Activated CD4-positive, alpha-beta T cell treated with anti-CD3 and anti-CD28 coated beads, Interleukin-2, amount 10 ng/mL, durations not matched to agents 7 days and 5 days (primary cell): ENCODE measurements at regions not wholly inside any gene's neighbourhood (a gene's known extent, or its start where the extent isn't known, plus 50 kb on each side); places are given as distances from the start of the nearest gene placed in this dataset.

Experiments used
- CTCF ChIA-PET: fragments of 350-600 bp; sonication (Branson Sonifier 250); formaldehyde crosslinking; loops from one replicate; lab custom pipeline; 2021; ENCODE audit warnings: antibody characterized with exemption; lab: Charles Lee
- POLR2A ChIA-PET: fragments of 350-600 bp; sonication (Branson Sonifier 250); formaldehyde crosslinking; loops from one replicate; lab custom pipeline; 2021; ENCODE audit warnings: antibody characterized with exemption; lab: Charles Lee
- DNase-seq: peaks from one replicate; pipeline ENCODE4 v3.0.0-alpha.2; 2020
- H3K27ac Mint-ChIP-seq: one replicate; pipeline ENCODE4 v1.8.0; 2021; ENCODE audit warnings: mild to moderate bottlenecking, moderate library complexity, mixed read lengths
- H3K27me3 Mint-ChIP-seq: one replicate; pipeline ENCODE4 v1.8.0; 2021; ENCODE audit warnings: mixed read lengths
- H3K36me3 Mint-ChIP-seq: one replicate; pipeline ENCODE4 v1.8.0; 2021; ENCODE audit warnings: low read depth, mixed read lengths
- H3K4me1 Mint-ChIP-seq: one replicate; pipeline ENCODE4 v1.8.0; 2021; ENCODE audit warnings: mixed read lengths
- H3K4me3 Mint-ChIP-seq: one replicate; pipeline ENCODE4 v1.8.0; 2021; ENCODE audit warnings: mild to moderate bottlenecking, moderate library complexity, mixed read lengths
- H3K9me3 Mint-ChIP-seq: one replicate; pipeline ENCODE4 v1.8.0; 2021; ENCODE audit warnings: mixed read lengths

DNA sequence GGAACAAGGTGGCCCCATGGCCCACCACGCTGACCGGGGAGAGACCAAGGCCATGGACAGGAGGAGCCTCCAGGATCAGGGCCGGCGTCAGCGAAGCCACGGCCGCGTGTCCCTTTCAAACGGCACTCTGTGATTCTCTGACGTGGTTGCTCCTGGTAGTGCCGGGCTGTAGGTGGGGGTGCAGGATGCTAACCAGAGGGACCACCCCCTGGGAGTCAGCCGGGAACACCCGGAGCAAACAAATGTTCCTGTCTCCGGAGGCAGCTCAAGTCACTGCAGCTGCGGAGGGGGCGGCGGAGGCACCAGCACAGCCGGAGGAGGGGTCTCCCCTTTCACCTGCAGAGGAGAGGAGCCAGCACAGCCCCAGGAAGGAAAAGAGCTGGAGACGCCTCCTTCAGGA, 750.6 kb upstream of the SALL3 start:
- H3K27ac Mint-ChIP-seq: no peak overlapping the region
- POLR2A ChIA-PET: no interaction called here
- CTCF ChIA-PET: no interaction called here
- H3K9me3 Mint-ChIP-seq: peaks cover 6% of the 10 kb centered on the region
- H3K36me3 Mint-ChIP-seq: peaks cover 2% of the 10 kb centered on the region
- no peaks in the 10 kb centered on the region for H3K4me1 Mint-ChIP-seq
- H3K4me3 Mint-ChIP-seq: no peak overlapping the region
- DNase-seq: no peak
- no peaks in the 10 kb centered on the region for H3K27me3 Mint-ChIP-seq

GRCh38 chr18:78230911-78231310, 748.7 kb upstream of the SALL3 start:
- Mint-ChIP-seq H3K4me1 (no peaks in the 10 kb centered on the region), H3K36me3 (peaks cover 2% of the 10 kb centered on the region), H3K27me3 (no peaks in the 10 kb centered on the region), H3K27ac (no peak overlapping the region), H3K4me3 (no peak overlapping the region), H3K9me3 (peaks cover 6% of the 10 kb centered on the region)
- POLR2A ChIA-PET: no interaction called here
- DNase-seq: no peak
- CTCF ChIA-PET: no interaction called here

GRCh38 chr18:78232196-78232595, 747.4 kb upstream of the SALL3 start:
- Mint-ChIP-seq H3K27me3 (no peaks in the 10 kb centered on the region), H3K9me3 (peaks cover 4% of the 10 kb centered on the region), H3K27ac (no peak overlapping the region), H3K4me3 (no peak overlapping the region), H3K4me1 (no peaks in the 10 kb centered on the region), H3K36me3 (peaks cover 2% of the 10 kb centered on the region)
- DNase-seq: no peak
- ChIA-PET POLR2A (no interaction called here), CTCF (no interaction called here)

GRCh38 chr18:78237864-78238263, 741.8 kb upstream of the SALL3 start:
- Mint-ChIP-seq H3K4me3 (no peak overlapping the region), H3K27ac (no peak overlapping the region)

DNA sequence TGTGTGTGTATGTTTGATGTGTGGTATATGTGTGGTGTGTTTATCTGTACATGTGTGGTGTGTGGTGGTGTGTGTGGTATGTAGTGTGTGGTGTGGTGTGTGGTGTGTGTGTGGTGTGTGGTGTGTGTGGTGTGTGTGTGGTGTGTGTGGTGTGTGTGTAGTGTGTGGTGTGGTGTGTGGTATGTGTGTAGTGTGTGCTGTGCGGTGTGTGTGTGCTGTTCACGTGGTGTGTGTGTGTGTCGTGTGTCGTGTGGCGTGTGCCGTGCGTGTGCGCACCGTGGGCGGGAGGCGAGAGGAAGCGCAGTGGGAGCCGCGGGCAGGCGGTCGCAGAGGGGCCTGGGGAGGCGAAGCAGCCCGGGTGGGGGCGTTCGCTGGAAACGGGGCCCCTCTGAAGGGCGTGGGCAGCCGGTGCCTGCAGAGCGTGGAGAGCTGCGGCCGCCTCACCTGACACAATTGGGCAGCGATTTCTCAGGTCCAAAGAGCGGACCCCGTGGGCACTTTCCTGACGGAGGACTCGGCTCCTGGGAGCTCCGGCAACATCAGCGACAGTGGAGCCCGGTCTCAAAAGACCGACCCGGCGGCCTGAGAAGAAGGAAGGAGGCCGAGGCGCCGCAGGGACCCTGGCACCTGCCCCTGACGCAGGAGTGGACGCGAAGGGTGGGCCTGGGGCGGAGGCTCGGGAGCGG, 741.1 kb upstream of the SALL3 start:
- no peak for DNase-seq
- no peak overlapping the region for H3K27ac Mint-ChIP-seq
- no peak overlapping the region for H3K4me3 Mint-ChIP-seq

More at GRCh38 chr18:78237864-78238263, 741.8 kb upstream of the SALL3 start:
- no peak for DNase-seq
- ChIA-PET POLR2A (no interaction called here), CTCF (no interaction called here)
- Mint-ChIP-seq H3K36me3 (peaks cover 4% of the 10 kb centered on the region), H3K4me1 (no peaks in the 10 kb centered on the region), H3K27me3 (no peaks in the 10 kb centered on the region), H3K9me3 (peaks cover 6% of the 10 kb centered on the region)

GRCh38 chr18:78239090-78239457, 740.5 kb upstream of the SALL3 start:
- no peaks in the 10 kb centered on the region for H3K4me1 Mint-ChIP-seq
- H3K27me3 Mint-ChIP-seq: no peaks in the 10 kb centered on the region
- H3K9me3 Mint-ChIP-seq: peaks cover 6% of the 10 kb centered on the region
- no peak for DNase-seq
- H3K4me3 Mint-ChIP-seq: no peak overlapping the region
- CTCF ChIA-PET: no interaction called here
- no peak overlapping the region for H3K27ac Mint-ChIP-seq
- POLR2A ChIA-PET: no interaction called here
- peaks cover 4% of the 10 kb centered on the region for H3K36me3 Mint-ChIP-seq

More for the DNA sequence above, 741.1 kb upstream of the SALL3 start:
- ChIA-PET POLR2A (no interaction called here), CTCF (no interaction called here)
- H3K36me3 Mint-ChIP-seq: peaks cover 4% of the 10 kb centered on the region
- H3K4me1 Mint-ChIP-seq: no peaks in the 10 kb centered on the region
- no peaks in the 10 kb centered on the region for H3K27me3 Mint-ChIP-seq
- H3K9me3 Mint-ChIP-seq: peaks cover 6% of the 10 kb centered on the region

DNA sequence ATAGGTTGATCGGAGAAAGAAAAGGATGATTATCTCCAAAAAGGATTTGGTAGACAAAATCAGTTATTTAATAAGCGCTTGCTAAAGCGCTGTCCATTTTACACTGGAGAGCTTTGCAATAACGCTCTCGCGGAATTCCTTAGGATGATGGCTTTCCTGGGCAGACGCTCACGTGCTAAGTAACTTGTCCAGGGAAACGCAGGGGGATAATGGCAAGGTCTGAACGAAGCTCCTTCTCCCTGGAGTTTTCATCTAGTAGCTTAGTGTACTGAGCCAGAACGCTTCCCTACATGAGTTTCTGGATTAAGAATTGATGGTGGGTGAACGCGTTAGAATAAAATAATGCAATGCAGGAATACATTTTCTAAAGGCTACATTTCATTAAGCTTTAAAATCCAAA, 739.5 kb upstream of the SALL3 start:
- ChIA-PET POLR2A (no interaction called here), CTCF (no interaction called here)
- Mint-ChIP-seq H3K4me1 (no peaks in the 10 kb centered on the region), H3K9me3 (peaks cover 6% of the 10 kb centered on the region), H3K27me3 (no peaks in the 10 kb centered on the region), H3K36me3 (peaks cover 4% of the 10 kb centered on the region), H3K4me3 (no peak overlapping the region), H3K27ac (no peak overlapping the region)
- no peak for DNase-seq

DNA sequence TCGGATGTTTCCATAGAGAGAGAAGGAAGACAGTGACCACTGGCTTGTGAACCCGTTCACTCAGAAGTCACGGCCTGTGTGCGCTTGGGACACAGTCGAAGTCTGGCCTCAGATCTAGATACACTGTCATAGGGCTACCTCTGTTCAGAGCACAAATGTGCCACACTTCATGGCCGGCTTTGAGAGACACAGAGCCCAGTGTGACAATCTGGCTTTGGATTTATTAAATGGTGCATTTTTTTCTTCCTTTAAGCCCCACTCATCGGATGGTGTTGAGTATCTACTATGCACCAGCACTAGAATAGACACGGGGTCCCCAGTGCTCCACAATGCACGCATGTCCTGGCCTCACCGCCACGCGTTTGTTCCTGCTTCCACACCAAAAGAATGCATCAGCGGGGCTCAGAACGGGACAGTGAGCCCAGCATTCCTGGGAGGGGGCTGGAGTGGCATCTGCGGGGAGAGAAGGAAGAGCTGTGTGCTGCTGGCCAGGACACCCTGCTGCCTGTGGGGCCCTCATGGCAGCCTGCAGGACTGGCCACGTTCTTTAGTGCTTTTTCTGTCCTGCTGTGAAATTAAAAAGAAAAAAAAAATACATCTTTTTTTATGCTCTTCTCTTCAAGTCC, 738.9 kb upstream of the SALL3 start:
- no peak overlapping the region for H3K4me3 Mint-ChIP-seq
- no peaks in the 10 kb centered on the region for H3K4me1 Mint-ChIP-seq
- H3K9me3 Mint-ChIP-seq: peaks cover 6% of the 10 kb centered on the region
- H3K27me3 Mint-ChIP-seq: no peaks in the 10 kb centered on the region
- no peak overlapping the region for H3K27ac Mint-ChIP-seq
- DNase-seq: no peak
- ChIA-PET POLR2A (no interaction called here), CTCF (no interaction called here)
- H3K36me3 Mint-ChIP-seq: peaks cover 4% of the 10 kb centered on the region

- H3K4me1 Mint-ChIP-seq: no peaks in the 10 kb centered on the region
- POLR2A ChIA-PET: no interaction called here
These were observed 737.9 kb upstream of the SALL3 start for GRCh38 chr18:78241535-78242253.

GRCh38 chr18:78242254-78242643, 737.4 kb upstream of the SALL3 start:
- POLR2A ChIA-PET: no interaction called here
- H3K27ac Mint-ChIP-seq: no peak overlapping the region
- H3K4me3 Mint-ChIP-seq: no peak overlapping the region
- peaks cover 6% of the 10 kb centered on the region for H3K9me3 Mint-ChIP-seq
- peaks cover 4% of the 10 kb centered on the region for H3K36me3 Mint-ChIP-seq
- no peaks in the 10 kb centered on the region for H3K4me1 Mint-ChIP-seq
- no peak for DNase-seq
- H3K27me3 Mint-ChIP-seq: no peaks in the 10 kb centered on the region
- CTCF ChIA-PET: no interaction called here

More at GRCh38 chr18:78241535-78242253, 737.9 kb upstream of the SALL3 start:
- H3K27me3 Mint-ChIP-seq: no peaks in the 10 kb centered on the region
- H3K27ac Mint-ChIP-seq: no peak overlapping the region
- CTCF ChIA-PET: no interaction called here
- H3K4me3 Mint-ChIP-seq: no peak overlapping the region
- no peak for DNase-seq
- peaks cover 6% of the 10 kb centered on the region for H3K9me3 Mint-ChIP-seq
- H3K36me3 Mint-ChIP-seq: peaks cover 4% of the 10 kb centered on the region

DNA sequence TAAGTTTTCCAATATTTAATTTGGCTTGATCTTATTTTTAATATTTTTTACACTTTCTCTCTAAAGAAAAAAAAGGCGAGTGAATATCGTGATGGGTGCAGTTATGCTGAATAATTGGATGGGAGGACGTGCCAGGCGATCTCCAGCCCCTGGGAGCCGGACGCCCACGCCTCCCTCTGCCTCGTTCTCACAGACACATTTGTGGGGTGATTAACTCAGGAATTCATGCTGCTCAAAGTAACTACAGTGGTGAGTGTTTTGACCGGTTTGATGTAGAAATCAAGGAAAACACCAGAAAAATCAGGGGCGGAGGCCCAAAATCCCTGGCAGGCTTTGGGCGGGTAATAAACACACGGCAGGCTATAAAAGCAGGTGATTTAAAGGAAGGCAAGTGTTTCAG, 736.8 kb upstream of the SALL3 start:
- Mint-ChIP-seq H3K9me3 (peaks cover 5% of the 10 kb centered on the region), H3K27me3 (no peaks in the 10 kb centered on the region), H3K27ac (no peak overlapping the region), H3K36me3 (peaks cover 4% of the 10 kb centered on the region), H3K4me3 (no peak overlapping the region), H3K4me1 (no peaks in the 10 kb centered on the region)
- ChIA-PET CTCF (no interaction called here), POLR2A (no interaction called here)
- no peak for DNase-seq

GRCh38 chr18:78244779-78245178, 734.8 kb upstream of the SALL3 start:
- POLR2A ChIA-PET: no interaction called here
- DNase-seq: no peak
- no peak overlapping the region for H3K27ac Mint-ChIP-seq
- no peaks in the 10 kb centered on the region for H3K4me1 Mint-ChIP-seq
- no peak overlapping the region for H3K4me3 Mint-ChIP-seq
- H3K9me3 Mint-ChIP-seq: no peaks in the 10 kb centered on the region
- H3K27me3 Mint-ChIP-seq: no peaks in the 10 kb centered on the region
- CTCF ChIA-PET: no interaction called here
- no peaks in the 10 kb centered on the region for H3K36me3 Mint-ChIP-seq

DNA sequence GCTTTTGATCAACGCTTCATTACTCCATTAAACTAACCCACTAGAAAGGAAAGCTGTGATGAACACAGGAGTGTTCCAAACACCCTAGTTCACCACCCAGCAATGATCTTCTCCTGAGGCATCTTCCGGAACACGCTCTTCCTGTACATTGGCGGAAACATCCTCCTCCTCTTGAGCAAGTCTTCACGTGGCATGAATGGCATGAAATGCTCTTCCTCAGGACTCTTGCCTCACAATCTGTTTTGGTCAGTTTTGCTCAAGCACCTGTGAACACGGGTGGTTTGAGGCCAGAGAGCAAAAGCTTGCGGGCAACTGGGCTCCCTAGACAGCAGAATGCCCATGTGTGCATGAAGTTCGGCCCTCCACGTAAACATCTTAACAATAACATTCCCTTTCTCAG, 734.2 kb upstream of the SALL3 start:
- CTCF ChIA-PET: no interaction called here
- POLR2A ChIA-PET: no interaction called here
- H3K27ac Mint-ChIP-seq: no peak overlapping the region
- no peaks in the 10 kb centered on the region for H3K27me3 Mint-ChIP-seq
- no peaks in the 10 kb centered on the region for H3K4me1 Mint-ChIP-seq
- no peaks in the 10 kb centered on the region for H3K36me3 Mint-ChIP-seq
- no peak for DNase-seq
- no peaks in the 10 kb centered on the region for H3K9me3 Mint-ChIP-seq
- no peak overlapping the region for H3K4me3 Mint-ChIP-seq
